ENCODE measurements at regions not wholly inside any gene's neighbourhood (a gene's known extent, or its start where the extent isn't known, plus 50 kb on each side); places are given as distances from the start of the nearest gene placed in this dataset.
A peak's percentile ranks its signal among the peaks of the same experiment; 100 is the strongest.

GRCh38 chr11:11701070-11701469 lies 79.3 kb upstream of the GALNT18 start:
- Histone ChIP-seq H3K9me3 (no peaks in the 10 kb centered on the region), H3K4me2 (no peak overlapping the region), H3K4me3 (no peak overlapping the region), H3K27ac (no peak overlapping the region), H3K4me1 (no peaks in the 10 kb centered on the region)
- TF ChIP-seq PHF8 (IDR thresholded peaks at IDR 0.05; ENCODE audit: borderline replicate concordance, low read depth) (no peak), FOSB (CRISPR knock-in tag; IDR thresholded peaks at IDR 0.05) (no peak), ZSCAN20 (CRISPR knock-in tag; IDR thresholded peaks at IDR 0.05) (no peak), HEYL (CRISPR knock-in tag; IDR thresholded peaks at IDR 0.05) (no peak), CEBPB (IDR thresholded peaks at IDR 0.05) (no peak), REST (IDR thresholded peaks at IDR 0.05) (no peak), KDM5A (IDR thresholded peaks at IDR 0.05) (no peak), RNF2 (IDR thresholded peaks at IDR 0.05; ENCODE audit: borderline replicate concordance, low read depth) (no peak), SREBF2 (IDR thresholded peaks at IDR 0.05) (no peak), EP300 (IDR thresholded peaks at IDR 0.05) (no peak), KDM1A (IDR thresholded peaks at IDR 0.05; ENCODE audit: low read depth) (no peak), CBX8 (IDR thresholded peaks at IDR 0.05) (no peak), JUN (IDR thresholded peaks at IDR 0.05) (no peak), EHF (CRISPR knock-in tag; IDR thresholded peaks at IDR 0.05) (no peak), POLR2AphosphoS2 (conservative IDR thresholded peaks at IDR 0.05; ENCODE audit: low read length) (no peak)
- TF ChIP-seq, protein P1, sequence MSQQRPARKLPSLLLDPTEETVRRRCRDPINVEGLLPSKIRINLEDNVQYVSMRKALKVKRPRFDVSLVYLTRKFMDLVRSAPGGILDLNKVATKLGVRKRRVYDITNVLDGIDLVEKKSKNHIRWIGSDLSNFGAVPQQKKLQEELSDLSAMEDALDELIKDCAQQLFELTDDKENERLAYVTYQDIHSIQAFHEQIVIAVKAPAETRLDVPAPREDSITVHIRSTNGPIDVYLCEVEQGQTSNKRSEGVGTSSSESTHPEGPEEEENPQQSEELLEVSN (IDR thresholded peaks at IDR 0.05; ENCODE audit: borderline replicate concordance, low read depth): no peak
- TF ChIP-seq, protein P2, sequence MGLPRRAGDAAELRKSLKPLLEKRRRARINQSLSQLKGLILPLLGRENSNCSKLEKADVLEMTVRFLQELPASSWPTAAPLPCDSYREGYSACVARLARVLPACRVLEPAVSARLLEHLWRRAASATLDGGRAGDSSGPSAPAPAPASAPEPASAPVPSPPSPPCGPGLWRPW (IDR thresholded peaks at IDR 0.05): no peak
- TF ChIP-seq, protein P3, sequence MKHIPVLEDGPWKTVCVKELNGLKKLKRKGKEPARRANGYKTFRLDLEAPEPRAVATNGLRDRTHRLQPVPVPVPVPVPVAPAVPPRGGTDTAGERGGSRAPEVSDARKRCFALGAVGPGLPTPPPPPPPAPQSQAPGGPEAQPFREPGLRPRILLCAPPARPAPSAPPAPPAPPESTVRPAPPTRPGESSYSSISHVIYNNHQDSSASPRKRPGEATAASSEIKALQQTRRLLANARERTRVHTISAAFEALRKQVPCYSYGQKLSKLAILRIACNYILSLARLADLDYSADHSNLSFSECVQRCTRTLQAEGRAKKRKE (CRISPR knock-in tag; IDR thresholded peaks at IDR 0.05; ENCODE audit: low read depth): no peak
- peak in 1 of 2 experiments; percentile 13 for DNase-seq (ENCODE audit: low read depth in 1 of 2, low spot score in 1 of 2)
- 19% methylated on average over 4 of the region's 4 CpGs for WGBS (ENCODE audit: missing lambda C conversion rate)
- ATAC-seq: peak; percentile 49 to 62; a peak in 4 of 6 replicates
- POLR2A ChIA-PET: no interaction called here
- no peak for FAIRE-seq
- CTCF ChIA-PET: interaction anchor here (0.6 to 1.0 kb wide), 2 partner anchors 8 to 87 kb away, joined by 3 to 4 read pairs; no protein-coding TSS in a partner anchor

DNA sequence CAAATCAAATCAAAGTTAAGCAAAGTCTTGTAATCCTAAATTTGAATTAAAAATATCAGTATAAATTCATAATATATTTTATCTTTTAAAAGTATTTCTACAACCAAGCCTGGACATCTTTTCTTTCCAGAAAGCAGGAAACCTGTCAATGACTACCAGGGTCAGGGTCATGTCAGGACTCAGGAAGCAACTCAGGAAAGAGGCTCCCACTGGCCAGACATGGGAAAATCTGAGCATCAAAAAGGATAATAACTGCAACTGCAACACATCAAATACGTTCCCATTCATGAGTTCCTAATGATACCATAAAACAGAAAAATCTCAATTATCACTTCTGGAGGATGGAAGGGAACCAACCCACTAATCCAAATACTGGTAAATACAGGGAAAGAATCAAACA lies 76.0 kb upstream of the GALNT18 start:
- 0% methylated on average over 1 of the region's 1 CpG for WGBS (ENCODE audit: missing lambda C conversion rate)
- Histone ChIP-seq H3K27ac (no peak overlapping the region), H3K9me3 (no peaks in the 10 kb centered on the region), H3K4me1 (no peaks in the 10 kb centered on the region), H3K4me2 (no peak overlapping the region), H3K4me3 (no peak overlapping the region)
- POLR2A ChIA-PET: no interaction called here
- ATAC-seq (no peak), DNase-seq (ENCODE audit: low read depth in 1 of 2, low spot score in 1 of 2) (no peak), FAIRE-seq (no peak)
- CTCF ChIA-PET: no interaction called here
- TF ChIP-seq NR3C1 (IDR thresholded peaks at IDR 0.05): no peak
- TF ChIP-seq PHF8 (IDR thresholded peaks at IDR 0.05; ENCODE audit: borderline replicate concordance, low read depth): no peak
- no peak for TF ChIP-seq CHD2 (IDR thresholded peaks at IDR 0.05; ENCODE audit: low read length, partially characterized antibody)
- TF ChIP-seq BHLHE40 (IDR thresholded peaks at IDR 0.05; ENCODE audit: low read depth, low read length): no peak
- no peak for TF ChIP-seq ELK1 (IDR thresholded peaks at IDR 0.05; ENCODE audit: low read depth, low read length)

Measured in A549 (cell line).